Transverse colon (tissue), 4 donors: ENCODE measurements at regions not wholly inside any gene's neighbourhood (a gene's known extent, or its start where the extent isn't known, plus 50 kb on each side); places are given as distances from the start of the nearest gene placed in this dataset.

ENCODE experiments used
- DNase-seq: peaks from one replicate; pipeline ENCODE4 v3.0.0-alpha.2; 2019
- H3K27ac ChIP-seq, 4 donors: fragments of 200-600 bp; sonication (generic); 2 replicates each; pipeline ENCODE4 v1.5.1; 2016 to 2018; ENCODE audit warnings: inconsistent platforms in 4 of 4
- H3K27me3 ChIP-seq: fragments of 200-600 bp; sonication (generic); 2 replicates; pipeline ENCODE4 v1.5.1; 2017; ENCODE audit warnings: inconsistent platforms
- H3K36me3 ChIP-seq, 4 donors: fragments of 200-600 bp; sonication (generic); 2 replicates each; pipeline ENCODE4 v1.5.1; 2017 to 2019; ENCODE audit warnings: inconsistent platforms in 4 of 4
- H3K4me1 ChIP-seq, 4 donors: fragments of 200-600 bp; sonication (generic); 2 replicates each; pipeline ENCODE4 v1.5.1; 2017 to 2020; ENCODE audit warnings: inconsistent platforms in 4 of 4
- H3K4me3 ChIP-seq, 4 donors: fragments of 200-600 bp; sonication (generic); 1 replicate in 1 of 4; 2 replicates in 3 of 4; pipeline versions ENCODE4 v1.5.1 to v1.6.1; 2017 to 2019; ENCODE audit warnings: inconsistent platforms in 4 of 4
- H3K9me3 ChIP-seq, 2 donors: fragments of 200-600 bp; sonication (generic); 2 replicates each; pipeline ENCODE4 v1.5.1; 2017 to 2019; ENCODE audit warnings: inconsistent platforms in 2 of 2
- EP300 ChIP-seq: sonication (generic); formaldehyde crosslinking; IDR thresholded peaks from one replicate; pipeline ENCODE4 v1.6.1; 2017; ENCODE audit warnings: antibody characterized with exemption, low read depth
- POLR2A ChIP-seq: fragments of 450-650 bp; IDR thresholded peaks from one replicate; pipeline ENCODE4 v1.6.1; 2016; ENCODE audit warnings: antibody characterized with exemption, mild to moderate bottlenecking, moderate library complexity
- POLR2AphosphoS5 ChIP-seq, 3 donors: sonication (generic); formaldehyde crosslinking; IDR thresholded peaks; one replicate each; pipeline ENCODE4 v1.6.1; 2016; ENCODE audit warnings: antibody characterized with exemption in 3 of 3
- WGBS, 2 donors: methylation state at CpG; one replicate each; pipeline ENCODE4 v1.1.5; 2018; ENCODE audit warnings: low coverage in 1 of 2; 5-methylcytosine and 5-hydroxymethylcytosine counted together
- in situ Hi-C, 4 donors: fragments of 200-750 bp; cut with MboI; loops; one replicate each; pipeline versions ENCODE4 v1.15.0 to v1.15.1; 2017; ENCODE audit warnings: low sequenced_read_pairs in 3 of 4, low pct_ligation_motif_present in 1 of 4, low pct_unique_long_range_greater_than_20kb in 1 of 4
- intact Hi-C: fragments of 100-400 bp; cut with DNase I; formaldehyde crosslinking; loops from one replicate; pipeline ENCODE4 v1.15.1; 2023; ENCODE audit warnings: low total_unique reads
- TF ChIP-seq, protein P1 (sequence below), 5 experiments: fragments of 200-600 bp in 3 of 5; fragments of 450-650 bp in 2 of 5; sonication (generic) in 3 of 5; IDR thresholded peaks; 1 replicate in 2 of 5; 2 replicates in 3 of 5; pipeline ENCODE4 v1.5.1; 2016 to 2017; ENCODE audit warnings: antibody characterized with exemption in 5 of 5, inconsistent platforms in 3 of 5, mild to moderate bottlenecking in 2 of 5, moderate library complexity in 1 of 5

DNA sequence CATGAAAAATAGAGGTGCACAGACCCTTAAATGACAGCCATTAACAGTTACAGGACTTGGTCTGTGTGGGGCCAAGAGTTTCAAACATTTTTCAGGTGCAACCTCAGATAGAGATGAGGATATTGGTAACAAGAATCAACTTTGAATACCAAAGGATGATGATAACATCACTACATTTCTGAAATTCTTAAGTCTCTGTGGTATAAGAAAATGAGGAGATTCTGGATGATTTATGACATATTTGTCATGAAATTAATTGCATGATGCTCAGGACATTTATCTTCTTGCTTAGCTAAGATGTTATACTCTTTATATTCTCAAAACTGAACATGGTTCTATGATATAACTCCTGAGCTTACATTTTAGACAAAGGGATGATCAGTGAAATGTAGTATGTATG, 471.8 kb upstream of the CWC22 start:
- Histone ChIP-seq H3K27me3 (no peaks in the 10 kb centered on the region), H3K4me3 (no peak overlapping the region), H3K4me1 (no peaks in the 10 kb centered on the region), H3K36me3 (no peaks in the 10 kb centered on the region), H3K9me3 (no peaks in the 10 kb centered on the region), H3K27ac (no peak overlapping the region)
- no peak for TF ChIP-seq POLR2A
- no peak for TF ChIP-seq POLR2AphosphoS5 (IDR thresholded peaks at IDR 0.05)
- TF ChIP-seq, protein P1, sequence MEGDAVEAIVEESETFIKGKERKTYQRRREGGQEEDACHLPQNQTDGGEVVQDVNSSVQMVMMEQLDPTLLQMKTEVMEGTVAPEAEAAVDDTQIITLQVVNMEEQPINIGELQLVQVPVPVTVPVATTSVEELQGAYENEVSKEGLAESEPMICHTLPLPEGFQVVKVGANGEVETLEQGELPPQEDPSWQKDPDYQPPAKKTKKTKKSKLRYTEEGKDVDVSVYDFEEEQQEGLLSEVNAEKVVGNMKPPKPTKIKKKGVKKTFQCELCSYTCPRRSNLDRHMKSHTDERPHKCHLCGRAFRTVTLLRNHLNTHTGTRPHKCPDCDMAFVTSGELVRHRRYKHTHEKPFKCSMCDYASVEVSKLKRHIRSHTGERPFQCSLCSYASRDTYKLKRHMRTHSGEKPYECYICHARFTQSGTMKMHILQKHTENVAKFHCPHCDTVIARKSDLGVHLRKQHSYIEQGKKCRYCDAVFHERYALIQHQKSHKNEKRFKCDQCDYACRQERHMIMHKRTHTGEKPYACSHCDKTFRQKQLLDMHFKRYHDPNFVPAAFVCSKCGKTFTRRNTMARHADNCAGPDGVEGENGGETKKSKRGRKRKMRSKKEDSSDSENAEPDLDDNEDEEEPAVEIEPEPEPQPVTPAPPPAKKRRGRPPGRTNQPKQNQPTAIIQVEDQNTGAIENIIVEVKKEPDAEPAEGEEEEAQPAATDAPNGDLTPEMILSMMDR (IDR thresholded peaks at IDR 0.05): no peak
- TF ChIP-seq EP300: no peak
- in situ Hi-C loops: no loop called here
- intact Hi-C loops: no loop called here
- DNase-seq: no peak

DNA sequence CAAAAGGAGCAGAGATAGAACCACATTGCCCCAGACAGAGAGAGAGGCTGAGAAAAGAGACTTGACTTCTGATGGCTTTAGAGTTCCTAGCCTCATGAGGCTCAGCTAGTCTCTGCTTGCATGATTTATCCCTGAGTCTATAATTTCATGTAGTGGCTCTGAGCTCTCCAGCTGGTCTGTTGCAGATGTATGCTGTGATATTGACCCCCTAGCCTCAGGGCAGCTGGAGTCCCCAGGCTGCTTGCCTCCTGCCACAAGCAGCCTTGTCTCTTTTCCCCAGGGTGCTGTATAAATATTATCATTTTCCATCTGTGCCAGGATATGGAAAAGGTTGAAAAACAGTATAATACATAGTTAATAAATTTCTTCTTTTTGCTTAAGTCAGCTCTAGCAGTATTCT, 467.6 kb upstream of the CWC22 start:
- in situ Hi-C loops: no loop called here
- H3K36me3 ChIP-seq: no peaks in the 10 kb centered on the region
- TF ChIP-seq, protein P1 (IDR thresholded peaks at IDR 0.05): no peak
- TF ChIP-seq POLR2A (no peak), EP300 (no peak)
- no peaks in the 10 kb centered on the region for H3K4me1 ChIP-seq
- intact Hi-C loops: no loop called here
- H3K27me3 ChIP-seq: no peaks in the 10 kb centered on the region
- H3K4me3 ChIP-seq: no peak overlapping the region
- no peaks in the 10 kb centered on the region for H3K9me3 ChIP-seq
- DNase-seq: no peak
- no peak overlapping the region for H3K27ac ChIP-seq

- Histone ChIP-seq H3K36me3 (no peaks in the 10 kb centered on the region), H3K27ac (no peak overlapping the region), H3K9me3 (no peaks in the 10 kb centered on the region), H3K4me3 (no peak overlapping the region), H3K4me1 (no peaks in the 10 kb centered on the region), H3K27me3 (no peaks in the 10 kb centered on the region)
- in situ Hi-C loops (no loop called here), intact Hi-C loops (no loop called here)
- 40 to 52% methylated on average over 1 of the region's 1 CpG for WGBS, 2 donors
- TF ChIP-seq POLR2AphosphoS5 (IDR thresholded peaks at IDR 0.05): no peak
- TF ChIP-seq, protein P1 (IDR thresholded peaks at IDR 0.05): no peak
- no peak for TF ChIP-seq POLR2A
- TF ChIP-seq EP300: no peak
- no peak for DNase-seq
These were observed 466.4 kb upstream of the CWC22 start for GRCh38 chr2:180473456-180473855.

DNA sequence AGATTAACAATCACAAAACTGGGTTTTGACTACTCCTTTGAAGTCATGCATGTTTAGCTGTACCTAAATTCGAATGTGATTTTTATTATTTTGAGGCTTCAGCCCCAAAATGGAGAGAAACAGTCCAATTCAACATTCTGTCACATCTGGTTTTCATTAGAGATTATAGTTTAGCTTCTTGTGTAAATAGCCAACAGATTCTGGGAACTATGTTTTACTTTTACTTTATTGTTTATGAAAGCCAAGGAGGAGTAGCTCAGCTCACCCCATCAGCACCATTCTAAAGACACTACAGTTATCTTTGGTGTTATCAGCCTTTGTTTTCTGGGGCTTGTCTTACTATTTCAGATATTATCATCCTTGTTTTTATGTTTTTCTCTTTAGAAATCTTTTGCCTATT, 465.0 kb upstream of the CWC22 start:
- Histone ChIP-seq H3K9me3 (no peaks in the 10 kb centered on the region), H3K27me3 (no peaks in the 10 kb centered on the region), H3K36me3 (no peaks in the 10 kb centered on the region), H3K27ac (no peak overlapping the region), H3K4me1 (no peaks in the 10 kb centered on the region), H3K4me3 (no peak overlapping the region)
- no peak for DNase-seq
- intact Hi-C loops (no loop called here), in situ Hi-C loops (no loop called here)
- TF ChIP-seq, protein P1 (IDR thresholded peaks at IDR 0.05): no peak
- no peak for TF ChIP-seq POLR2AphosphoS5 (IDR thresholded peaks at IDR 0.05)
- TF ChIP-seq POLR2A: no peak
- no peak for TF ChIP-seq EP300
- WGBS, 2 donors: 33 to 51% methylated on average over 1 of the region's 1 CpG
